GM21717 (cell line): ENCODE measurements at regions not wholly inside any gene's neighbourhood (a gene's known extent, or its start where the extent isn't known, plus 50 kb on each side); places are given as distances from the start of the nearest gene placed in this dataset.

Experiments used
- ATAC-seq: cut with Tn5 transposase; IDR thresholded peaks from one replicate; pipeline ENCODE4 v1.9.1; 2021; ENCODE audit warnings: mild to moderate bottlenecking, moderate library complexity; ENCODE audit not compliant: unreplicated experiment

GRCh38 chr18:64893349-64893748, 744.5 kb upstream of the LINC00305 start:
- no peak for ATAC-seq

GRCh38 chr18:64888956-64889355, 740.1 kb upstream of the LINC00305 start:
- no peak for ATAC-seq

GRCh38 chr18:64886995-64887394, 738.1 kb upstream of the LINC00305 start:
- ATAC-seq = no peak

GRCh38 chr18:64882896-64883295, 734.0 kb upstream of the LINC00305 start:
- no peak for ATAC-seq

- ATAC-seq = no peak
Measured at GRCh38 chr18:64876833-64877232, 727.9 kb upstream of the LINC00305 start.

GRCh38 chr18:64872710-64873458, 724.0 kb upstream of the LINC00305 start:
- no peak for ATAC-seq

GRCh38 chr18:64854112-64854511, 705.2 kb upstream of the LINC00305 start:
- ATAC-seq = no peak

GRCh38 chr18:64852281-64852680, 703.4 kb upstream of the LINC00305 start:
- ATAC-seq = no peak

GRCh38 chr18:64851726-64852125, 702.8 kb upstream of the LINC00305 start:
- ATAC-seq = no peak

- no peak for ATAC-seq
Measured at GRCh38 chr18:64850791-64851190, 701.9 kb upstream of the LINC00305 start.

- ATAC-seq = no peak
Measured at GRCh38 chr18:64840911-64841701, 692.2 kb upstream of the LINC00305 start.

GRCh38 chr18:64810354-64810753, 661.5 kb upstream of the LINC00305 start:
- ATAC-seq = no peak

- ATAC-seq = no peak
Measured at GRCh38 chr18:64809801-64810200, 660.9 kb upstream of the LINC00305 start.

- no peak for ATAC-seq
Measured at GRCh38 chr18:64807560-64807959, 658.7 kb upstream of the LINC00305 start.

GRCh38 chr18:64806691-64807090, 657.8 kb upstream of the LINC00305 start:
- ATAC-seq = no peak

- ATAC-seq = no peak
Measured at GRCh38 chr18:64806232-64806631, 657.3 kb upstream of the LINC00305 start.

GRCh38 chr18:64803471-64803870, 654.6 kb upstream of the LINC00305 start:
- ATAC-seq = no peak

GRCh38 chr18:64800151-64800550, 651.3 kb upstream of the LINC00305 start:
- ATAC-seq = no peak

GRCh38 chr18:64799376-64799775, 650.5 kb upstream of the LINC00305 start:
- no peak for ATAC-seq

- no peak for ATAC-seq
Measured at GRCh38 chr18:64791236-64791635, 642.3 kb upstream of the LINC00305 start.

GRCh38 chr18:64785686-64786085, 636.8 kb upstream of the LINC00305 start:
- no peak for ATAC-seq

- ATAC-seq = no peak
Measured at GRCh38 chr18:64777556-64777955, 628.7 kb upstream of the LINC00305 start.
